ENCODE measurements at regions not wholly inside any gene's neighbourhood (a gene's known extent, or its start where the extent isn't known, plus 50 kb on each side); places are given as distances from the start of the nearest gene placed in this dataset.

DNA sequence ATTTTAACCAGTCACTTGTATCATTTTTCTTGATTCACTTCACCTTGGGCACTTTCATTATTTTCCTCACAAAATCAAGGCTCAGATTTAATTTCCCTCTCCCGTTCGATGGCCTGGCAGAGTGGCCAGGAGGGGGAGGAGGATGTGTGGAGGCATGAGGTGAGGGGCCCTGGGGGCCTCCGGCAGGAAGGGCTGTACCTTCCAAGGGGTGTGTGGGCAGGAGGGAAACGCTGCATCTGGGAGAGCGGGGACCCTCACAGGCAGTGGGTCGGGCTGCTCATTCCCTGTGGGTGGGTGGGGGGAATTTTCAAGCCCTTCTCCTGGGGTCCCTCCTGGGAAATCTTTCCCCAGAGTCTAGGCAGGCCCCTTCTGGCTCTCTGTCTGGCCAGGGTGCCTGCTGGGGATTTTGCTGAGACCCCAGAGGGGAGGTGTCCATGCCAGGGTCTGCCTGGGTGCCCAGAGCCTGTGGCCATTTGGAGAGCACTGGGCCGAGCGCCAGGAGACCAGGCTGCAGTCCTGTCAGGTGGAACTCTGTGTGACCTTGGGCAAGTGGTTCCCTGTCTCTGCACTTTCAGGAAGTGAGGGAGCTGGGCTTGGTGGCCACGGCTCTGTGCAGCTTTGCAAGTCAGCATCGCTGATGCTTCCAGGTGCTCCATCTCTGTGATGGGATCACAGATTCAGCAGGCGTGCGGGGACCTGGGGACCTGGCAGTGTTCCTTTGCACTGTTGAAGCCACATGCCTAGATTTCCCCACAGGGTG, 81.9 kb upstream of the C1orf174 start:
- DNase-seq (ENCODE audit: extremely low spot score): no peak
- WGBS: 63% methylated on average over 12 of the region's 12 CpGs
- Histone ChIP-seq H3K4me1 (ENCODE audit: insufficient read depth) (no peaks in the 10 kb centered on the region), H3K27ac (ENCODE audit: low read depth) (no peak overlapping the region), H3K4me3 (ENCODE audit: low read depth, low read length) (no peak overlapping the region), H3K36me3 (ENCODE audit: insufficient read depth) (no peaks in the 10 kb centered on the region)

GRCh38 chr1:3983181-3983580, 83.1 kb upstream of the C1orf174 start:
- no peak overlapping the region for H3K27ac ChIP-seq (ENCODE audit: low read depth)
- 66% methylated on average over 9 of the region's 9 CpGs for WGBS
- no peak overlapping the region for H3K4me3 ChIP-seq (ENCODE audit: low read depth, low read length)
- no peaks in the 10 kb centered on the region for H3K36me3 ChIP-seq (ENCODE audit: insufficient read depth)
- no peak for DNase-seq (ENCODE audit: extremely low spot score)
- H3K4me1 ChIP-seq (ENCODE audit: insufficient read depth): no peaks in the 10 kb centered on the region

DNA sequence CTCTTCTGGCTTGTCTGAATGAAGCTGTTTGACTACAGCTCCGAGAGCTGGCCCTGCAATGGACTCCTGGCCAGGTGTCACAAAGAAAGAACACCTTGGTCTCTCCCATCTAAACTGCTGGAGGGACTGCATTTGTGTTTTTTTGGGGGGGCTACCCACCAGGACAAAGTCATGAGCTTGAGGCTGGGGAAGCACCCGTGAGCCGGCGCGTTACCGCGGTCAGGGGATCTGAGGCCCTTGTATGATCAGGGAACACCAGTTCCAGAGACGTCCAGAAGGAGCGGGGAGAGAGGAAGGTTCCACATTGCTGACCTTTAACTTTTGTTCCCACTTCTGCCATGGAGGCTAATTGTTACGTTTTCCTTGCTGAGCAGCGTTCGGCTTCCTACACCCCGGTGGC, 84.5 kb upstream of the C1orf174 start:
- no peaks in the 10 kb centered on the region for H3K4me1 ChIP-seq (ENCODE audit: insufficient read depth)
- no peak for DNase-seq (ENCODE audit: extremely low spot score)
- H3K4me3 ChIP-seq (ENCODE audit: low read depth, low read length): no peak overlapping the region
- no peak overlapping the region for H3K27ac ChIP-seq (ENCODE audit: low read depth)
- WGBS: 81% methylated on average over 13 of the region's 13 CpGs
- no peaks in the 10 kb centered on the region for H3K36me3 ChIP-seq (ENCODE audit: insufficient read depth)

DNA sequence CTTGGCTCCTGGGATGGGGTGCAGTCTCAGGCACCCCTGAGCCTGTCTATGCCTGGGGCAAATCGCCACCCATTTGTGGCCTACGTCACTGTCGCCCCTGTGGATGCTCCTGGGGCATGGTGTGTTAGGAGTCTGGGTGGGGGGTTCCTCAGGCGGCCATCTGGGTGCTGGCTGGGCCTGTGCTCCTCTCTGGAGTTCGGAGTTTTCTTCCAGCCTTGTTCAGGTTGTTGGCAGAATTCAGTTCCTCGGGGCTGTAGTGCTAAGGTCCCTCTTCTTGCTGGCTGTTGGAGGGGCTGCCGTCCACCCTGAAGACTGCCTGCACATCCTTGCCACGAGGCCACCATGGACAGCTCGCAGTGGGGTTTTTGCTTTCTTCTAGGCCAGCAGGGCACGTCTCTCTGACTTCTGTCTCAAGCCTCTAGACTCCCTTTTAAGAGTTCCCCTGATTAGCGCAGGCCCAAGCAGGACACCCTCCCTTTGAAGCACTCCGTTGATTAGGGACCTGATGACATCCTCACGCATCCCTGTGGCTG, 86.7 kb upstream of the C1orf174 start:
- Histone ChIP-seq H3K36me3 (ENCODE audit: insufficient read depth) (no peaks in the 10 kb centered on the region), H3K27ac (ENCODE audit: low read depth) (no peak overlapping the region), H3K4me1 (ENCODE audit: insufficient read depth) (no peaks in the 10 kb centered on the region), H3K4me3 (ENCODE audit: low read depth, low read length) (no peak overlapping the region)
- 69% methylated on average over 13 of the region's 13 CpGs for WGBS
- DNase-seq (ENCODE audit: extremely low spot score): no peak

- Histone ChIP-seq H3K4me3 (ENCODE audit: low read depth, low read length) (no peak overlapping the region), H3K36me3 (ENCODE audit: insufficient read depth) (no peaks in the 10 kb centered on the region), H3K4me1 (ENCODE audit: insufficient read depth) (no peaks in the 10 kb centered on the region), H3K27ac (ENCODE audit: low read depth) (no peak overlapping the region)
- no peak for DNase-seq (ENCODE audit: extremely low spot score)
- WGBS: 63% methylated on average over 2 of the region's 2 CpGs
Measured at GRCh38 chr1:3987669-3988235, 87.7 kb upstream of the C1orf174 start.

DNA sequence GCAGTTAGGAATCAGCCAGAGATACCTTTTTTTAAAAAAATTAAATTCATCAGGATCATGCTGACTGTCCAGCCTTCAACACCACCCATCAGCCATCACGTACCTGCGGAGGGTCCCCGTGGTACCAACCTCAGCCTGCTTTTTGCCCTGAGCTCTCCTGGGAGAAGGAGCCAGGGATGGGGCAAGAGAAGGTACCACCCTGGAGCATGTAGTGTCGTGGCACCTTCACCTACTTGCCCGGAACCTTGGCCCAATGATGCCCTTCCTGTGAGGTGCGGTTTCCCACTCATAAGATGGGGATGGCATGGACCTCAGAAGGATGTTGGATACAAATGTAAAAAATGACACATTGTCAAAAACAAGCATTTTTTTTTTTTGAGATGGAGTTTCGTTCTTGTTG, 88.4 kb upstream of the C1orf174 start:
- no peaks in the 10 kb centered on the region for H3K36me3 ChIP-seq (ENCODE audit: insufficient read depth)
- no peak for DNase-seq (ENCODE audit: extremely low spot score)
- H3K27ac ChIP-seq (ENCODE audit: low read depth): no peak overlapping the region
- no peaks in the 10 kb centered on the region for H3K4me1 ChIP-seq (ENCODE audit: insufficient read depth)
- no peak overlapping the region for H3K4me3 ChIP-seq (ENCODE audit: low read depth, low read length)
- WGBS: 86% methylated on average over 7 of the region's 7 CpGs

DNA sequence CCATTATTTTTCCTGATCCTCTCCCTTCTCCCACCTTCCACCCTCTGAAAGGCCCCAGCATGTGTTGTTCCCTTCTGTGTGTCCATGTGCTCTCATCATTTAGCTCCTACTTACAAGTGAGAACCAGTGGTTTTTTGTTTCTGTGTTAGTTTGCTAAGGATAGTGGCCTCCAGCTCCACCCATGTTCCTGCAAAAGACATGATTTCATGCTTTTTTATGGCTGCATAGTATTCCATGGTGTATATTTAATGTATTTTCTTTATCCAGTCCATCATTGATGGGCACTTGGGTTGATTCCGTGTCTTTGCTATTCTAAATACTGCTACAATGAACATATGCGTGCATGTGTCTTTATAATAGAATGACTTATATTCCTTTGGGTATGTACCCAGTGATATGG, 89.4 kb upstream of the C1orf174 start:
- Histone ChIP-seq H3K4me1 (ENCODE audit: insufficient read depth) (no peaks in the 10 kb centered on the region), H3K27ac (ENCODE audit: low read depth) (no peak overlapping the region), H3K36me3 (ENCODE audit: insufficient read depth) (no peaks in the 10 kb centered on the region), H3K4me3 (ENCODE audit: low read depth, low read length) (no peak overlapping the region)
- no peak for DNase-seq (ENCODE audit: extremely low spot score)
- 89% methylated on average over 2 of the region's 2 CpGs for WGBS

DNA sequence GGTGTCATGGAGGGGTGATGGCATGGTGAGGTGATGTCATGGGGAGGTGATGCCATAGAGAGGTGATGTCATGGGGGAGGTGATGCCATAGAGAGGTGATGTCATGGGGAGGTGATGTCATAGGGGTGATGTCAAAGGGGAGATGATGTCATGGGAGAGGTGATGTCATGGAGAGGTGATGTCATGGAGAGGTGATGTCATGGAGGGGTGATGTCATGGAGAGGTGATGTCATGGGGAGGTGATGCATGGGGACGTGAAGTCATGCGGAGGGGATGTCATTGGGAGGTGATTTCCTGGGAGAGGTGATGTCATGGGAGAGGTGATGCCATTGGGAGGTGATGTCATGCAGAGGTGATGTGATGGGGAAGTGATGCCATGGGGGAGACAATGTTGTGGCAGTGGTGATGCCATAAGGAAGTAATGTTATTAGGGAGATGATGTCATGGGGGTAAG, 92.1 kb upstream of the C1orf174 start:
- no peaks in the 10 kb centered on the region for H3K4me1 ChIP-seq (ENCODE audit: insufficient read depth)
- whole genome bisulfite sequencing: 95% methylated on average over 2 of the region's 2 CpGs
- no peak for DNase-seq (ENCODE audit: extremely low spot score)
- no peak overlapping the region for H3K27ac ChIP-seq (ENCODE audit: low read depth)
- H3K36me3 ChIP-seq (ENCODE audit: insufficient read depth): no peaks in the 10 kb centered on the region
- H3K4me3 ChIP-seq (ENCODE audit: low read depth, low read length): no peak overlapping the region

DNA sequence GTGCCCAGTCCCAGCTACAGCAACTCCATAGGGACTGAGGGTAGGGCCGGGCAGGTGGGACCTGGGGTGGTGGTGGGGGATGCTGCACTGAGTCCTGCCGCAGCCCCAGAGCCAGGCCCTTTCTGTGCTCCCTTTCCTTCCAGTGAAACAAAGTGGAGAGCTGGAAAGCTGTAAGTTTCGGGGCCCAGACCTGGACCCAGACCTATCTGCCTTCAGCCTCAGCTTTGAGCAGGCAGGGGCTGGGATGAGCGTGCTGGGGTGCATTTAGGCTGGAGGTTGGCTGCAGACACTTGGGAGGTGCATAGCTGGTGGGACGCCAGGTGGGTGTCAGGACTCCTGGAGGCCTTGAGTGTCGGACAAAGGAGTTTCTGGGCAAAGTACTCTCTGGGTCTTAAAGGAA, 92.7 kb upstream of the C1orf174 start:
- no peaks in the 10 kb centered on the region for H3K36me3 ChIP-seq (ENCODE audit: insufficient read depth)
- H3K27ac ChIP-seq (ENCODE audit: low read depth): no peak overlapping the region
- no peak for DNase-seq (ENCODE audit: extremely low spot score)
- H3K4me1 ChIP-seq (ENCODE audit: insufficient read depth): no peaks in the 10 kb centered on the region
- WGBS: 78% methylated on average over 6 of the region's 6 CpGs
- no peak overlapping the region for H3K4me3 ChIP-seq (ENCODE audit: low read depth, low read length)

DNA sequence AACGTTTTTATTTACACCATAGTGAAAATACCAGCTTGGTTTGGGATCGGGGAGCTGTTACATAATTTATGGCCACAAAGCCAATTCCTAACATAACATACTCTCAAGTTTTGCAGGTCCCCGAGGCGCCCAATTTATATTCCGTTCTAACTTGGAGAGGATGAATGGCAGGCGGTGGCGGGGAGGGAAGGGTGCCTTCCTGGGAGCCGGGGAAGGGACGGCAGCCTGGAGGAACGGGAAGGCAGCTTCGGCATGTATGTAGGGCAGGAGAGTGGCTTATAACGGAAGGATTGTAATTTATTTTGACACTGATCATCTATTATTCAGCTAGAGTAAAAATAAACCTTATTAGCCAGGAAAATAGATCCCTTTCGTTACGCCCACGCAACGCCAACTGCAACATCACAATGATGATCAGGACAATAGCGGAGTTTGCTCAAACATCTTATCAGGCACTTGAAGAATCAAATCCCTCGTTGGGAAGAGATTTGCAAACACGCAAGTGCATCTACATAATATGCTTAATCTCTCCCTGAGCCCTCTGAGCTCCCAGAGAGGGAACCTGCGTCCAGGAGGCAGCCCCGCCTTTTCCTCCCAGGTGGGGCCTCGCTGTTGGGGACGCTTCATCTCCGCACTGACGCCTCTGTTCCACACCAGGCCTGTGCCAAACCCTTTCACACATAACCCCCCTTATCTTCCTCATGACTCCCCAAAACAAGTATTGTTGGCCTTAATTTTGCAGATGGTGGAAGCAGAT, 93.7 kb upstream of the C1orf174 start:
- 75% methylated on average over 25 of the region's 25 CpGs for WGBS
- no peaks in the 10 kb centered on the region for H3K36me3 ChIP-seq (ENCODE audit: insufficient read depth)
- no peak overlapping the region for H3K27ac ChIP-seq (ENCODE audit: low read depth)
- H3K4me3 ChIP-seq (ENCODE audit: low read depth, low read length): no peak overlapping the region
- no peaks in the 10 kb centered on the region for H3K4me1 ChIP-seq (ENCODE audit: insufficient read depth)
- no peak for DNase-seq (ENCODE audit: extremely low spot score)

DNA sequence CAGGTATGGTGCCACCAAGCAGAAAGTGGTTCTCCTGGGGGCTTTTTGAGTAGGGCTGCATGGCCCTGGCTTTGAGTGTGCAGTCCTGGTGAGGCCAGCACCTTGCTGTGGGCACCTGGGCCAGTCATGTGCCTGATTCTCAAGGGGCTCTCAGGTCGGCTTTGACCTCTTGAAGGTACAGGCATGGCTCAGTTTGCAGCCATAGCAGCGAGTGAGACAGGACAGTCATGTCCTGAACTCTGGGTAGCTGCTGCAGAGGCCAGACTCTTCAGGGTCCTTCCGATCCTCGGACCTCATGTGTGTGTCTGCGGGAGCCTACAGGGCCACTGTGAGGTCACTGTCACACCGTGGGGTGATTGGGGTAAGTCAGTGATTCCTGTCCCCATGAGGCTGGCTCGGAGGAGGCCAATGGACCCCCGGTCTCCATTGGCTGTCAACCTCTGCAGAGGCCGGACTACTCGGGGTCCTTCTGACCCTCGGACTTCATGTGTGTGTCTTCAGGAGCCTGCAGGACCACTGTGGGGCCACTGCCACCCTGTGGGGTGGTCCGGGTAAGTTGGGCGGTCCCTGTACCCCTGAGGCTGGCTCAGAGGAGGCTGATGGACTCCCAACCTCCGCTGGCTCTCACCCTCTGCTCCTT, 95.2 kb upstream of the C1orf174 start:
- Histone ChIP-seq H3K4me3 (ENCODE audit: low read depth, low read length) (no peak overlapping the region), H3K27ac (ENCODE audit: low read depth) (no peak overlapping the region), H3K36me3 (ENCODE audit: insufficient read depth) (no peaks in the 10 kb centered on the region), H3K4me1 (ENCODE audit: insufficient read depth) (no peaks in the 10 kb centered on the region)
- WGBS: 89% methylated on average over 14 of the region's 14 CpGs
- no peak for DNase-seq (ENCODE audit: extremely low spot score)

GRCh38 chr1:3996846-3997705, 97.0 kb upstream of the C1orf174 start:
- H3K27ac ChIP-seq (ENCODE audit: low read depth): no peak overlapping the region
- H3K4me3 ChIP-seq (ENCODE audit: low read depth, low read length): no peak overlapping the region
- H3K4me1 ChIP-seq (ENCODE audit: insufficient read depth): no peaks in the 10 kb centered on the region

DNA sequence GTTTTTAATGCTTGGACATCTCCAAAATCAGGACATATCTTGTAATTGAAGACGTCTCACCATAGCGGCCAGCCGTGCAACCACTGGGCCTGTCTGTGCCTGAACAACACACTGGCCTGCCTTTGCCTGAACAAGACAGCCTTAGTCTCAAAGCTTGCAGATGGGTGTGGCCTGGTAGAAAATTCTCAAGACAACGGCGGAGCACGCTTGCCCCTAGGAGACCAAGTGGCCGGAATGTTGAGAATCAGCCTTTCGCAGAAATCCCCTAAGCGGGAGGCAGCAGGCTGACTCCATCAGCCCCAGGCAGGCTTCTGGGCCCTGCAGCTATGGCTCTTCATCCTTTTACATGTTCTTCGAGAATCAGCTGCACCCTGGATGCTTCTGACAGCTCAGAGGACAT, 98.0 kb upstream of the C1orf174 start:
- Histone ChIP-seq H3K4me1 (ENCODE audit: insufficient read depth) (no peaks in the 10 kb centered on the region), H3K36me3 (ENCODE audit: insufficient read depth) (no peaks in the 10 kb centered on the region), H3K4me3 (ENCODE audit: low read depth, low read length) (no peak overlapping the region), H3K27ac (ENCODE audit: low read depth) (no peak overlapping the region)
- WGBS: 73% methylated on average over 10 of the region's 10 CpGs
- no peak for DNase-seq (ENCODE audit: extremely low spot score)

More at GRCh38 chr1:3996846-3997705, 97.0 kb upstream of the C1orf174 start:
- H3K36me3 ChIP-seq (ENCODE audit: insufficient read depth): no peaks in the 10 kb centered on the region
- DNase-seq (ENCODE audit: extremely low spot score): no peak
- WGBS: 89% methylated on average over 15 of the region's 15 CpGs

Measured in urinary bladder (tissue), 3 donors.